GM23338 (cell line): ENCODE measurements at regions not wholly inside any gene's neighbourhood (a gene's known extent, or its start where the extent isn't known, plus 50 kb on each side); places are given as distances from the start of the nearest gene placed in this dataset.

Source experiments
- ATAC-seq: fragments of 200-7000 bp; cut with Tn5 transposase; 3 replicates; pipeline ENCODE4 v1.9.1; 2020
- DNase-seq: peaks from one replicate; pipeline ENCODE4 v3.0.0-alpha.2; 2015; ENCODE audit warnings: low spot score
- H2AFZ ChIP-seq: fragments of 200-600 bp; sonication (generic); 2 replicates; pipeline ENCODE4 v1.8.0; 2016; ENCODE audit warnings: antibody characterized with exemption, mild to moderate bottlenecking, moderate library complexity
- H3F3A ChIP-seq: fragments of 200-600 bp; sonication (generic); replicated peaks from 2 replicates; pipeline ENCODE4 v1.8.0; 2017; ENCODE audit warnings: antibody characterized with exemption, mixed run types, low read depth
- H3K27ac ChIP-seq: fragments of 200-600 bp; sonication (generic); 2 replicates; pipeline ENCODE4 v1.6.1; 2016; ENCODE audit warnings: low read depth
- H3K27me3 ChIP-seq: fragments of 200-600 bp; sonication (generic); 2 replicates; pipeline ENCODE4 v1.8.0; 2016; ENCODE audit warnings: mild to moderate bottlenecking, mixed run types, moderate library complexity; ENCODE audit not compliant: insufficient read depth
- H3K36me3 ChIP-seq: fragments of 200-600 bp; sonication (generic); 2 replicates; pipeline ENCODE4 v1.8.0; 2016; ENCODE audit warnings: mild to moderate bottlenecking; ENCODE audit not compliant: insufficient read depth
- H3K4me1 ChIP-seq: fragments of 200-600 bp; sonication (generic); 2 replicates; pipeline ENCODE4 v1.8.0; 2016; ENCODE audit warnings: mild to moderate bottlenecking, moderate library complexity; ENCODE audit not compliant: insufficient read depth
- H3K4me2 ChIP-seq: fragments of 200-600 bp; sonication (generic); 2 replicates; pipeline ENCODE4 v1.7.1; 2017; ENCODE audit warnings: mixed run types
- H3K4me3 ChIP-seq: fragments of 200-600 bp; sonication (generic); 2 replicates; pipeline ENCODE4 v1.6.1; 2016; ENCODE audit warnings: mixed run types
- H3K79me2 ChIP-seq: fragments of 200-600 bp; sonication (generic); replicated peaks from 2 replicates; pipeline ENCODE4 v1.8.0; 2017; ENCODE audit warnings: mild to moderate bottlenecking; ENCODE audit not compliant: insufficient read depth
- H3K9me2 ChIP-seq: fragments of 200-600 bp; sonication (generic); 2 replicates; pipeline ENCODE4 v1.8.0; 2017; ENCODE audit not compliant: insufficient read depth
- H4K20me1 ChIP-seq: fragments of 200-600 bp; sonication (generic); replicated peaks from 2 replicates; pipeline ENCODE4 v1.8.0; 2017; ENCODE audit warnings: mild to moderate bottlenecking; ENCODE audit not compliant: insufficient read depth
- H3K27ac Mint-ChIP-seq: 2 replicates; pipeline ENCODE4 v1.8.0; 2020; ENCODE audit warnings: inconsistent platforms, mild to moderate bottlenecking, moderate library complexity, mixed read lengths
- H3K27me3 Mint-ChIP-seq: 3 replicates; pipeline ENCODE4 v1.8.0; 2022; ENCODE audit warnings: low read depth, mild to moderate bottlenecking, moderate library complexity, mixed read lengths, inconsistent platforms; ENCODE audit not compliant: insufficient read depth, poor library complexity
- H3K36me3 Mint-ChIP-seq: 3 replicates; pipeline ENCODE4 v1.8.0; 2021; ENCODE audit warnings: low read depth, mild to moderate bottlenecking, inconsistent platforms, moderate library complexity, mixed read lengths
- H3K4me1 Mint-ChIP-seq: 3 replicates; pipeline ENCODE4 v1.8.0; 2020; ENCODE audit warnings: mild to moderate bottlenecking, inconsistent platforms, mixed read lengths
- H3K4me3 Mint-ChIP-seq: 3 replicates; pipeline ENCODE4 v1.8.0; 2021; ENCODE audit warnings: moderate library complexity, mild to moderate bottlenecking, inconsistent platforms, mixed read lengths
- H3K9me3 Mint-ChIP-seq: 3 replicates; pipeline ENCODE4 v1.8.0; 2020; ENCODE audit warnings: moderate library complexity, mild to moderate bottlenecking, inconsistent platforms, mixed read lengths
- ETS1 ChIP-seq: IDR thresholded peaks from 2 replicates; pipeline ENCODE4 v1.6.1; 2016; ENCODE audit warnings: antibody characterized with exemption
- EZH2phosphoT487 ChIP-seq: fragments of 200-600 bp; sonication (generic); IDR thresholded peaks from one replicate; pipeline ENCODE4 v1.8.1; 2018; ENCODE audit warnings: antibody characterized with exemption; ENCODE audit not compliant: unreplicated experiment
- NANOG ChIP-seq: IDR thresholded peaks from 2 replicates; pipeline ENCODE4 v1.6.1; 2016; ENCODE audit warnings: antibody characterized with exemption, borderline replicate concordance
- STAT1 ChIP-seq: IDR thresholded peaks from one replicate; pipeline ENCODE4 v1.6.1; 2016; ENCODE audit warnings: antibody characterized with exemption; ENCODE audit not compliant: unreplicated experiment
- ZNF114 ChIP-seq: fragments of 250-450 bp; sonication (Bioruptor Pico); IDR thresholded peaks from 2 replicates; pipeline ENCODE4 v1.5.0; 2020; ENCODE audit warnings: mild to moderate bottlenecking, moderate library complexity
- ZNF331 ChIP-seq: fragments of 250-450 bp; sonication (Bioruptor Pico); IDR thresholded peaks from 2 replicates; pipeline ENCODE4 v1.5.0; 2020; ENCODE audit warnings: low read depth, mild to moderate bottlenecking, moderate library complexity
- TF ChIP-seq, protein P1 (sequence below): fragments of 250-450 bp; sonication (Bioruptor Pico); IDR thresholded peaks from 2 replicates; pipeline ENCODE4 v1.5.0; 2020; ENCODE audit warnings: mild to moderate bottlenecking, moderate library complexity
- TF ChIP-seq, protein P2 (sequence below), 2 experiments: fragments of 200-600 bp in 1 of 2; sonication (generic) in 1 of 2; conservative IDR thresholded peaks; 2 replicates each; pipeline versions ENCODE4 v1.5.1 to v1.6.1; 2016 to 2017; ENCODE audit warnings: antibody characterized with exemption in 2 of 2, low read depth in 2 of 2, mild to moderate bottlenecking in 2 of 2, moderate library complexity in 1 of 2
- TF ChIP-seq, protein P3 (sequence below): IDR thresholded peaks from one replicate; pipeline ENCODE4 v1.6.1; 2018; ENCODE audit warnings: antibody characterized with exemption; ENCODE audit not compliant: unreplicated experiment

- H3K27me3 ChIP-seq: peaks cover 2% of the 10 kb centered on the region; the same call in 1 of the 2 replicates
- ATAC-seq (no peak), DNase-seq (no peak)
- H3K4me3 Mint-ChIP-seq: no peak overlapping the region
- peak overlapping the region; percentile 31 for H3K4me2 ChIP-seq
- H4K20me1 ChIP-seq: no peaks in the 10 kb centered on the region
- H3K9me3 Mint-ChIP-seq: no peaks in the 10 kb centered on the region
- peak overlapping the region; percentile 46; the same call in 1 of the 2 replicates for H3K27ac ChIP-seq
- no peaks in the 10 kb centered on the region for H3K36me3 ChIP-seq
- H3K4me1 Mint-ChIP-seq: peaks cover 41% of the 10 kb centered on the region
- no peaks in the 10 kb centered on the region for H3F3A ChIP-seq
- H3K9me2 ChIP-seq: peaks cover 10% of the 10 kb centered on the region
- H2AFZ ChIP-seq: no peak overlapping the region
- no peaks in the 10 kb centered on the region for H3K36me3 Mint-ChIP-seq
- peaks cover 50% of the 10 kb centered on the region for H3K4me1 ChIP-seq
- no peaks in the 10 kb centered on the region for H3K79me2 ChIP-seq
- 0 out of 2 replicates have a peak overlapping the region, but pooled peaks have one; percentile 12 for H3K4me3 ChIP-seq
- TF ChIP-seq, protein P1, sequence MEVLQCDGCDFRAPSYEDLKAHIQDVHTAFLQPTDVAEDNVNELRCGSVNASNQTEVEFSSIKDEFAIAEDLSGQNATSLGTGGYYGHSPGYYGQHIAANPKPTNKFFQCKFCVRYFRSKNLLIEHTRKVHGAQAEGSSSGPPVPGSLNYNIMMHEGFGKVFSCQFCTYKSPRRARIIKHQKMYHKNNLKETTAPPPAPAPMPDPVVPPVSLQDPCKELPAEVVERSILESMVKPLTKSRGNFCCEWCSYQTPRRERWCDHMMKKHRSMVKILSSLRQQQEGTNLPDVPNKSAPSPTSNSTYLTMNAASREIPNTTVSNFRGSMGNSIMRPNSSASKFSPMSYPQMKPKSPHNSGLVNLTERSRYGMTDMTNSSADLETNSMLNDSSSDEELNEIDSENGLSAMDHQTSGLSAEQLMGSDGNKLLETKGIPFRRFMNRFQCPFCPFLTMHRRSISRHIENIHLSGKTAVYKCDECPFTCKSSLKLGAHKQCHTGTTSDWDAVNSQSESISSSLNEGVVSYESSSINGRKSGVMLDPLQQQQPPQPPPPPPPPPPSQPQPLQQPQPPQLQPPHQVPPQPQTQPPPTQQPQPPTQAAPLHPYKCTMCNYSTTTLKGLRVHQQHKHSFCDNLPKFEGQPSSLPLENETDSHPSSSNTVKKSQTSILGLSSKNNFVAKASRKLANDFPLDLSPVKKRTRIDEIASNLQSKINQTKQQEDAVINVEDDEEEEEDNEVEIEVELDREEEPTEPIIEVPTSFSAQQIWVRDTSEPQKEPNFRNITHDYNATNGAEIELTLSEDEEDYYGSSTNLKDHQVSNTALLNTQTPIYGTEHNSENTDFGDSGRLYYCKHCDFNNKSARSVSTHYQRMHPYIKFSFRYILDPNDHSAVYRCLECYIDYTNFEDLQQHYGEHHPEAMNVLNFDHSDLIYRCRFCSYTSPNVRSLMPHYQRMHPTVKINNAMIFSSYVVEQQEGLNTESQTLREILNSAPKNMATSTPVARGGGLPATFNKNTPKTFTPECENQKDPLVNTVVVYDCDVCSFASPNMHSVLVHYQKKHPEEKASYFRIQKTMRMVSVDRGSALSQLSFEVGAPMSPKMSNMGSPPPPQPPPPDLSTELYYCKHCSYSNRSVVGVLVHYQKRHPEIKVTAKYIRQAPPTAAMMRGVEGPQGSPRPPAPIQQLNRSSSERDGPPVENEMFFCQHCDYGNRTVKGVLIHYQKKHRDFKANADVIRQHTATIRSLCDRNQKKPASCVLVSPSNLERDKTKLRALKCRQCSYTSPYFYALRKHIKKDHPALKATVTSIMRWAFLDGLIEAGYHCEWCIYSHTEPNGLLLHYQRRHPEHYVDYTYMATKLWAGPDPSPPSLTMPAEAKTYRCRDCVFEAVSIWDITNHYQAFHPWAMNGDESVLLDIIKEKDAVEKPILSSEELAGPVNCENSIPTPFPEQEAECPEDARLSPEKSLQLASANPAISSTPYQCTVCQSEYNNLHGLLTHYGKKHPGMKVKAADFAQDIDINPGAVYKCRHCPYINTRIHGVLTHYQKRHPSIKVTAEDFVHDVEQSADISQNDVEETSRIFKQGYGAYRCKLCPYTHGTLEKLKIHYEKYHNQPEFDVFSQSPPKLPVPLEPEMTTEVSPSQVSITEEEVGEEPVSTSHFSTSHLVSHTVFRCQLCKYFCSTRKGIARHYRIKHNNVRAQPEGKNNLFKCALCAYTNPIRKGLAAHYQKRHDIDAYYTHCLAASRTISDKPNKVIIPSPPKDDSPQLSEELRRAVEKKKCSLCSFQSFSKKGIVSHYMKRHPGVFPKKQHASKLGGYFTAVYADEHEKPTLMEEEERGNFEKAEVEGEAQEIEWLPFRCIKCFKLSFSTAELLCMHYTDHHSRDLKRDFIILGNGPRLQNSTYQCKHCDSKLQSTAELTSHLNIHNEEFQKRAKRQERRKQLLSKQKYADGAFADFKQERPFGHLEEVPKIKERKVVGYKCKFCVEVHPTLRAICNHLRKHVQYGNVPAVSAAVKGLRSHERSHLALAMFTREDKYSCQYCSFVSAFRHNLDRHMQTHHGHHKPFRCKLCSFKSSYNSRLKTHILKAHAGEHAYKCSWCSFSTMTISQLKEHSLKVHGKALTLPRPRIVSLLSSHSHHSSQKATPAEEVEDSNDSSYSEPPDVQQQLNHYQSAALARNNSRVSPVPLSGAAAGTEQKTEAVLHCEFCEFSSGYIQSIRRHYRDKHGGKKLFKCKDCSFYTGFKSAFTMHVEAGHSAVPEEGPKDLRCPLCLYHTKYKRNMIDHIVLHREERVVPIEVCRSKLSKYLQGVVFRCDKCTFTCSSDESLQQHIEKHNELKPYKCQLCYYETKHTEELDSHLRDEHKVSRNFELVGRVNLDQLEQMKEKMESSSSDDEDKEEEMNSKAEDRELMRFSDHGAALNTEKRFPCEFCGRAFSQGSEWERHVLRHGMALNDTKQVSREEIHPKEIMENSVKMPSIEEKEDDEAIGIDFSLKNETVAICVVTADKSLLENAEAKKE: no peak
- TF ChIP-seq, protein P2, sequence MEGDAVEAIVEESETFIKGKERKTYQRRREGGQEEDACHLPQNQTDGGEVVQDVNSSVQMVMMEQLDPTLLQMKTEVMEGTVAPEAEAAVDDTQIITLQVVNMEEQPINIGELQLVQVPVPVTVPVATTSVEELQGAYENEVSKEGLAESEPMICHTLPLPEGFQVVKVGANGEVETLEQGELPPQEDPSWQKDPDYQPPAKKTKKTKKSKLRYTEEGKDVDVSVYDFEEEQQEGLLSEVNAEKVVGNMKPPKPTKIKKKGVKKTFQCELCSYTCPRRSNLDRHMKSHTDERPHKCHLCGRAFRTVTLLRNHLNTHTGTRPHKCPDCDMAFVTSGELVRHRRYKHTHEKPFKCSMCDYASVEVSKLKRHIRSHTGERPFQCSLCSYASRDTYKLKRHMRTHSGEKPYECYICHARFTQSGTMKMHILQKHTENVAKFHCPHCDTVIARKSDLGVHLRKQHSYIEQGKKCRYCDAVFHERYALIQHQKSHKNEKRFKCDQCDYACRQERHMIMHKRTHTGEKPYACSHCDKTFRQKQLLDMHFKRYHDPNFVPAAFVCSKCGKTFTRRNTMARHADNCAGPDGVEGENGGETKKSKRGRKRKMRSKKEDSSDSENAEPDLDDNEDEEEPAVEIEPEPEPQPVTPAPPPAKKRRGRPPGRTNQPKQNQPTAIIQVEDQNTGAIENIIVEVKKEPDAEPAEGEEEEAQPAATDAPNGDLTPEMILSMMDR (conservative IDR thresholded peaks at IDR 0.05; ENCODE audit: low read depth in 2 of 2): no peak
- TF ChIP-seq ETS1 (no peak), ZNF331 (CRISPR knock-in tag) (no peak), EZH2phosphoT487 (no peak), ZNF114 (no peak), STAT1 (no peak), NANOG (no peak)
- TF ChIP-seq, protein P3, sequence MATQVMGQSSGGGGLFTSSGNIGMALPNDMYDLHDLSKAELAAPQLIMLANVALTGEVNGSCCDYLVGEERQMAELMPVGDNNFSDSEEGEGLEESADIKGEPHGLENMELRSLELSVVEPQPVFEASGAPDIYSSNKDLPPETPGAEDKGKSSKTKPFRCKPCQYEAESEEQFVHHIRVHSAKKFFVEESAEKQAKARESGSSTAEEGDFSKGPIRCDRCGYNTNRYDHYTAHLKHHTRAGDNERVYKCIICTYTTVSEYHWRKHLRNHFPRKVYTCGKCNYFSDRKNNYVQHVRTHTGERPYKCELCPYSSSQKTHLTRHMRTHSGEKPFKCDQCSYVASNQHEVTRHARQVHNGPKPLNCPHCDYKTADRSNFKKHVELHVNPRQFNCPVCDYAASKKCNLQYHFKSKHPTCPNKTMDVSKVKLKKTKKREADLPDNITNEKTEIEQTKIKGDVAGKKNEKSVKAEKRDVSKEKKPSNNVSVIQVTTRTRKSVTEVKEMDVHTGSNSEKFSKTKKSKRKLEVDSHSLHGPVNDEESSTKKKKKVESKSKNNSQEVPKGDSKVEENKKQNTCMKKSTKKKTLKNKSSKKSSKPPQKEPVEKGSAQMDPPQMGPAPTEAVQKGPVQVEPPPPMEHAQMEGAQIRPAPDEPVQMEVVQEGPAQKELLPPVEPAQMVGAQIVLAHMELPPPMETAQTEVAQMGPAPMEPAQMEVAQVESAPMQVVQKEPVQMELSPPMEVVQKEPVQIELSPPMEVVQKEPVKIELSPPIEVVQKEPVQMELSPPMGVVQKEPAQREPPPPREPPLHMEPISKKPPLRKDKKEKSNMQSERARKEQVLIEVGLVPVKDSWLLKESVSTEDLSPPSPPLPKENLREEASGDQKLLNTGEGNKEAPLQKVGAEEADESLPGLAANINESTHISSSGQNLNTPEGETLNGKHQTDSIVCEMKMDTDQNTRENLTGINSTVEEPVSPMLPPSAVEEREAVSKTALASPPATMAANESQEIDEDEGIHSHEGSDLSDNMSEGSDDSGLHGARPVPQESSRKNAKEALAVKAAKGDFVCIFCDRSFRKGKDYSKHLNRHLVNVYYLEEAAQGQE: no peak
- H3K27me3 Mint-ChIP-seq: peaks cover 5% of the 10 kb centered on the region
- peak overlapping the region; percentile 63; the same call in 1 of the 2 replicates for H3K27ac Mint-ChIP-seq
Observed at GRCh38 chr13:99798756-99799155, 172.8 kb downstream of the ZIC5 start.
